Left cardiac atrium (tissue), 4 donors: ENCODE measurements at regions not wholly inside any gene's neighbourhood (a gene's known extent, or its start where the extent isn't known, plus 50 kb on each side); places are given as distances from the start of the nearest gene placed in this dataset.

Experiments used
- ATAC-seq, 2 donors: fragments of 200-7000 bp; cut with Tn5 transposase; one replicate each; pipeline ENCODE4 v1.9.1; 2020; ENCODE audit warnings: mild to moderate bottlenecking in 2 of 2, moderate library complexity in 2 of 2
- DNase-seq: peaks from one replicate; pipeline ENCODE4 v3.0.0-alpha.2; 2020
- intact Hi-C, 2 donors: fragments of 100-400 bp; cut with DNase I; formaldehyde crosslinking; loops; one replicate each; pipeline versions ENCODE4 v1.14.1 to v1.15.1; 2022 to 2023
- donor health status: DM: no; HTN: yes; CAD: no.
- donor health status: DM: no; HTN: yes; CAD: no; lungs with severe emphysema.
- donor health status: DM: yes; HTN: yes; CAD: no.
- donor health status: Dilated cardiomyopathy.

GRCh38 chr11:97269527-97269926 lies 879.7 kb downstream of the JRKL start:
- DNase-seq (no peak), ATAC-seq (no peak)
- intact Hi-C loops, result no loop called here

- DNase-seq, result no peak
- intact Hi-C loops, result no loop called here
Observed at GRCh38 chr11:97279341-97279740, 889.5 kb downstream of the JRKL start.

GRCh38 chr11:97280347-97280746 lies 890.5 kb downstream of the JRKL start:
- DNase-seq, result no peak
- intact Hi-C loops, result no loop called here
- ATAC-seq, result no peak

More at GRCh38 chr11:97279341-97279740, 889.5 kb downstream of the JRKL start:
- no peak for ATAC-seq

- intact Hi-C loops, result no loop called here
- DNase-seq, result no peak
- no peak for ATAC-seq
Observed at GRCh38 chr11:97289823-97290222, 900.0 kb downstream of the JRKL start.

GRCh38 chr11:97290464-97291041 lies 900.7 kb downstream of the JRKL start:
- ATAC-seq, result no peak
- no peak for DNase-seq

GRCh38 chr11:97296301-97296700 lies 906.5 kb downstream of the JRKL start:
- DNase-seq, result no peak
- intact Hi-C loops, result no loop called here
- ATAC-seq, result no peak

More at GRCh38 chr11:97290464-97291041, 900.7 kb downstream of the JRKL start:
- intact Hi-C loops, result no loop called here

- no peak for DNase-seq
- no peak for ATAC-seq
- intact Hi-C loops, result no loop called here
Observed at GRCh38 chr11:97309291-97309690, 919.5 kb downstream of the JRKL start.

- ATAC-seq (no peak), DNase-seq (no peak)
- intact Hi-C loops, result no loop called here
Observed at GRCh38 chr11:97325693-97326092, 935.9 kb downstream of the JRKL start.

- ATAC-seq, result no peak
- intact Hi-C loops, result no loop called here
- DNase-seq, result no peak
Observed at GRCh38 chr11:97332271-97332670, 942.5 kb downstream of the JRKL start.

- intact Hi-C loops, result no loop called here
- DNase-seq (no peak), ATAC-seq (no peak)
Observed at GRCh38 chr11:97336064-97336463, 946.3 kb downstream of the JRKL start.

GRCh38 chr11:97345032-97345431 lies 955.2 kb downstream of the JRKL start:
- DNase-seq (no peak), ATAC-seq (no peak)
- intact Hi-C loops, result no loop called here

- intact Hi-C loops, result no loop called here
- no peak for ATAC-seq
- DNase-seq, result no peak
Observed at GRCh38 chr11:97349201-97349600, 959.4 kb downstream of the JRKL start.

GRCh38 chr11:97351939-97352338 lies 962.1 kb downstream of the JRKL start:
- no peak for ATAC-seq
- intact Hi-C loops, result no loop called here
- no peak for DNase-seq

- intact Hi-C loops, result no loop called here
- DNase-seq, result no peak
- no peak for ATAC-seq
Observed at GRCh38 chr11:97354026-97354425, 964.2 kb downstream of the JRKL start.

- intact Hi-C loops, result no loop called here
- DNase-seq (no peak), ATAC-seq (no peak)
Observed at GRCh38 chr11:97354576-97354975, 964.8 kb downstream of the JRKL start.

GRCh38 chr11:97355230-97355629 lies 965.4 kb downstream of the JRKL start:
- ATAC-seq (no peak), DNase-seq (no peak)
- intact Hi-C loops, result no loop called here

- ATAC-seq (no peak), DNase-seq (no peak)
- intact Hi-C loops, result no loop called here
Observed at GRCh38 chr11:97356144-97356543, 966.3 kb downstream of the JRKL start.

- no peak for DNase-seq
- no peak for ATAC-seq
- intact Hi-C loops, result no loop called here
Observed at GRCh38 chr11:97359016-97359415, 969.2 kb downstream of the JRKL start.

GRCh38 chr11:97361812-97362378 lies 972.1 kb downstream of the JRKL start:
- DNase-seq (no peak), ATAC-seq (peak in 1 of 2 donors; percentile 30)
- intact Hi-C loops, result no loop called here

GRCh38 chr11:97363331-97363730 lies 973.5 kb downstream of the JRKL start:
- DNase-seq (no peak), ATAC-seq (no peak)
- intact Hi-C loops, result no loop called here

GRCh38 chr11:97364047-97364446 lies 974.2 kb downstream of the JRKL start:
- ATAC-seq (no peak), DNase-seq (no peak)
- intact Hi-C loops, result no loop called here
